GM19043 (cell line): ENCODE measurements at regions not wholly inside any gene's neighbourhood (a gene's known extent, or its start where the extent isn't known, plus 50 kb on each side); places are given as distances from the start of the nearest gene placed in this dataset.

Experiments used
- ATAC-seq: cut with Tn5 transposase; IDR thresholded peaks from one replicate; pipeline ENCODE4 v1.9.1; 2021; ENCODE audit warnings: low read depth; ENCODE audit not compliant: unreplicated experiment

GRCh38 chr13:99893567-99893966, 78.0 kb downstream of the ZIC5 start:
- ATAC-seq = no peak

GRCh38 chr13:99892866-99893504, 78.6 kb downstream of the ZIC5 start:
- no peak for ATAC-seq

- ATAC-seq = no peak
Observed at GRCh38 chr13:99892196-99892613, 79.4 kb downstream of the ZIC5 start.

GRCh38 chr13:99886706-99887105, 84.9 kb downstream of the ZIC5 start:
- no peak for ATAC-seq

GRCh38 chr13:99884913-99885312, 86.7 kb downstream of the ZIC5 start:
- no peak for ATAC-seq

GRCh38 chr13:99883805-99884204, 87.8 kb downstream of the ZIC5 start:
- ATAC-seq = no peak

GRCh38 chr13:99878921-99879610, 92.5 kb downstream of the ZIC5 start:
- ATAC-seq = no peak

- no peak for ATAC-seq
Observed at GRCh38 chr13:99876651-99877050, 94.9 kb downstream of the ZIC5 start.

GRCh38 chr13:99875391-99875790, 96.2 kb downstream of the ZIC5 start:
- no peak for ATAC-seq

GRCh38 chr13:99873832-99874430, 97.6 kb downstream of the ZIC5 start:
- ATAC-seq = no peak

GRCh38 chr13:99873141-99873540, 98.4 kb downstream of the ZIC5 start:
- ATAC-seq = no peak

GRCh38 chr13:99871249-99871898, 100.2 kb downstream of the ZIC5 start:
- no peak for ATAC-seq

- ATAC-seq = no peak
Observed at GRCh38 chr13:99870541-99870940, 101.0 kb downstream of the ZIC5 start.

- ATAC-seq = no peak
Observed at GRCh38 chr13:99869830-99870229, 101.7 kb downstream of the ZIC5 start.

GRCh38 chr13:99868767-99869166, 102.8 kb downstream of the ZIC5 start:
- no peak for ATAC-seq

- no peak for ATAC-seq
Observed at GRCh38 chr13:99867535-99868257, 103.9 kb downstream of the ZIC5 start.

GRCh38 chr13:99866781-99867180, 104.8 kb downstream of the ZIC5 start:
- ATAC-seq = no peak

- ATAC-seq = no peak
Observed at GRCh38 chr13:99865420-99865930, 106.1 kb downstream of the ZIC5 start.

GRCh38 chr13:99864627-99864990, 107.0 kb downstream of the ZIC5 start:
- ATAC-seq = no peak

- ATAC-seq = no peak
Observed at GRCh38 chr13:99863789-99864626, 107.6 kb downstream of the ZIC5 start.
